C4-2B (cell line): ENCODE measurements at regions not wholly inside any gene's neighbourhood (a gene's known extent, or its start where the extent isn't known, plus 50 kb on each side); places are given as distances from the start of the nearest gene placed in this dataset.
"Not testable (repeated sequence)": the region's sequence is repeated elsewhere in the genome, so short reads cannot be mapped to it uniquely, and the experiment has no call there.

ENCODE experiments used
- H3K27ac ChIP-seq: fragments of 450-650 bp; 2 replicates; pipeline ENCODE4 v1.5.1; 2017
- ZFX ChIP-seq: fragments of 450-650 bp; IDR thresholded peaks from 2 replicates; pipeline ENCODE4 v1.6.1; 2017
- TF ChIP-seq, protein P1 (sequence below): fragments of 450-650 bp; conservative IDR thresholded peaks from 2 replicates; pipeline ENCODE4 v1.5.1; 2017; ENCODE audit warnings: mild to moderate bottlenecking

DNA sequence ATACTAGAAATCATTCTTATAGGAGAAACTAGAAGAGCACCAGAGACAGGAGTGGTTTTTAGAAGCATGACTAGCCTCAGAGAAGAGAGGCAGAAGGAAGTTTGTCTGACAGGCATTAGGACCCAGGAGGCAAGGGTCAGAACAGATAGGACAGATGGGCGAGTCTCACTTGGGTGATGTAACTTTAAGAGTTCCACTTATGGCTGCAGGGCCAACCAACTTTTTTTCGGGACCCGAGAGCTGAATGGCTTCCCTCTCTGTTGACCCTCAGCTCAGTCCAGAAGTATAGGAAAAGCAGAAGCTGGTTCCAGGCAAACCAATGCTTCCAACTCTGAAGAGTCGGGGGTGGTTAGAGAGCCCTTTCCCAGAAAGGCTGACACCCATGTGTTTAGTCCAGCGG, 136.6 kb upstream of the SETMAR start:
- H3K27ac ChIP-seq = no peak overlapping the region
- no peak for TF ChIP-seq ZFX
- TF ChIP-seq, protein P1, sequence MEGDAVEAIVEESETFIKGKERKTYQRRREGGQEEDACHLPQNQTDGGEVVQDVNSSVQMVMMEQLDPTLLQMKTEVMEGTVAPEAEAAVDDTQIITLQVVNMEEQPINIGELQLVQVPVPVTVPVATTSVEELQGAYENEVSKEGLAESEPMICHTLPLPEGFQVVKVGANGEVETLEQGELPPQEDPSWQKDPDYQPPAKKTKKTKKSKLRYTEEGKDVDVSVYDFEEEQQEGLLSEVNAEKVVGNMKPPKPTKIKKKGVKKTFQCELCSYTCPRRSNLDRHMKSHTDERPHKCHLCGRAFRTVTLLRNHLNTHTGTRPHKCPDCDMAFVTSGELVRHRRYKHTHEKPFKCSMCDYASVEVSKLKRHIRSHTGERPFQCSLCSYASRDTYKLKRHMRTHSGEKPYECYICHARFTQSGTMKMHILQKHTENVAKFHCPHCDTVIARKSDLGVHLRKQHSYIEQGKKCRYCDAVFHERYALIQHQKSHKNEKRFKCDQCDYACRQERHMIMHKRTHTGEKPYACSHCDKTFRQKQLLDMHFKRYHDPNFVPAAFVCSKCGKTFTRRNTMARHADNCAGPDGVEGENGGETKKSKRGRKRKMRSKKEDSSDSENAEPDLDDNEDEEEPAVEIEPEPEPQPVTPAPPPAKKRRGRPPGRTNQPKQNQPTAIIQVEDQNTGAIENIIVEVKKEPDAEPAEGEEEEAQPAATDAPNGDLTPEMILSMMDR = no peak

GRCh38 chr3:4167230-4167629, 135.9 kb upstream of the SETMAR start:
- H3K27ac ChIP-seq = not testable (repeated sequence)

GRCh38 chr3:4174791-4175190, 128.4 kb upstream of the SETMAR start:
- TF ChIP-seq, protein P1 = no peak
- no peak for TF ChIP-seq ZFX
- H3K27ac ChIP-seq = no peak overlapping the region

- H3K27ac ChIP-seq = no peak overlapping the region
- no peak for TF ChIP-seq ZFX
- TF ChIP-seq, protein P1 = no peak
Measured at GRCh38 chr3:4191971-4192370, 111.2 kb upstream of the SETMAR start.

GRCh38 chr3:4195006-4195405, 108.2 kb upstream of the SETMAR start:
- TF ChIP-seq, protein P1 = no peak
- no peak for TF ChIP-seq ZFX
- no peak overlapping the region for H3K27ac ChIP-seq

- TF ChIP-seq ZFX = no peak
- TF ChIP-seq, protein P1 = no peak
- no peak overlapping the region for H3K27ac ChIP-seq
Measured at GRCh38 chr3:4196506-4197147, 106.5 kb upstream of the SETMAR start.

DNA sequence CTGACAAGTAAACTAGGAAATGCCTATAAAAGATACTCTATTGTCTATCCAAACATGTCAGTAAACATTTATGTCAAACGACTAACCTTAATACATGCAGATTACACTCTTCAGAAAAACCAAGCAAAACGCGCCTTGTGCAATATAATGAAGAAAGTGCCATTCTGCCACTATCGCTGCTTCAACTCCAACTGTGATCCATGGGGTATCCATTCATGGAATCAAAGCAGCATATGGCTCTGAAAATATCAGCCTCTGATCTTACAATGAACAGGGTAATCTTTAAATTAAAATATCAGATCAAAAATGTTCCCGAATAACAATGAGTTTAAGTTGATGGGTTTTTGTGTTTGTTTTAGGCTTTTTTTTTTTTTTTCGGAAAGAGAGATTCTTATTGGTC, 105.5 kb upstream of the SETMAR start:
- no peak overlapping the region for H3K27ac ChIP-seq
- no peak for TF ChIP-seq ZFX
- TF ChIP-seq, protein P1 = no peak

DNA sequence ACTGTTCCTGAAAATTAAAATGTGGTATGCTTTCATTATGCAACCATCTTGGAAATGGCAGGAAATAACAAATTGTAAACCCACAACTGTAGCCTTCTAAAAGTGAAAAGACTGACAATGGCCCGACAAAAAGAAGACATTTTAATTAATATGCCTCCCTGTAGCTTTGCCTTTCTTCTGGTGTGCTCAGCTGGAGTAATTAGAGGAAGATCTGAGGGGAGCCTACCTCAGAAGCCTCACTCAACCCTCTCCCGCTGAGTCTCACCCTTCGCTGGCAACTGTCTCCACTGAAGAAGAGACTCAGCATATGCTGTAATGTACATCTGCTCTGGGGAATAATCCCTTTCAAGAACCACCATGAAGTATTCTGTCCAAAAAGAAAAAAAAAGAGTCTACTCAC, 104.7 kb upstream of the SETMAR start:
- H3K27ac ChIP-seq = no peak overlapping the region
- TF ChIP-seq ZFX = no peak
- TF ChIP-seq, protein P1 = no peak

GRCh38 chr3:4204776-4205175, 98.4 kb upstream of the SETMAR start:
- H3K27ac ChIP-seq = not testable (repeated sequence)
